ENCODE measurements at regions not wholly inside any gene's neighbourhood (a gene's known extent, or its start where the extent isn't known, plus 50 kb on each side); places are given as distances from the start of the nearest gene placed in this dataset.
A peak's percentile ranks its signal among the peaks of the same experiment; 100 is the strongest.

DNA sequence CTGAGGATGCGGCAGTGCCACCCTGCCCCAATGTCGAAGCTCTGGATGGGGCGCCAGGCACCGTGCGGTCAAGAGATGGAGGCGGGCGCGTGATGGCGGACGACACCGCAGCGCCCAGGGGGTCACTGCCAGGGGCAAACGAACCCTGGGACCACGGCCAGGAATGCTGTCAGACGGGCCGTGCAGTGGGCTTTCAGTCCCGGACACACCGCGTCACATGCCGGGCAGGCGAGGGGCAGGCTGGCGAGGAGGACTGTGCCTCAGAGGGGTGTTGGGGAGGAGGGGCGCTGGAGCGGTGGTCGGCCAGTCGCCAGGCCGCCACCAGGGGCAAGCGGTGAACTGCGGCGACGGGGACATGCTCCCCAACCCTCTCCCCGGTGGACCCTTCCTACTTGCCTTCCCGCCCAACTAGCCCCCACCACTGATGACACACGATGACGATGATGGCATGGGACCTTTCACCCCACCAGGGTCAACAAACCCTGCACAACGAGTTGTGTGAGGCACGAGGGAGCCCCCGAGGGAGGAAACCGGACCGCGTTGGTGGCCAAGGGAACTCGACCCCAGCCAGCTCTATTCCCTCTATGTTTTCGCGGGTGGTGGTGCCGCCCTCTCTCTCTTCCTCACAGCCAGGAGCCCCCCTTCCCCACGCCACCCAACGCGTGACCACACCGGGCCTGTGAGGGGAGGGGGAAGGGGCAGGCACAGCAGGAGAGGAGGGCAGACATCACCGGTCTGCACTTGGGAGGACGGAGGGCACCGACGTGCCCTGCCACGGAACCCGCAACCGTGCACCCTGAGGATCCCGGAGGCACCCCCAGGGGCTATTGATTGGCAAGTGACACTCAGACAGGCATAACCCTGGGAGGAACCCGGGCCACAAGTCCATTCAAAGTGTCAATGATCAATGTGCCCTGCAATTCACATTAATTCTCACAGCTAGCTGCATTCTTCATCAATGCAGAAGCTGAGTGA lies 1960.9 kb upstream of the DEFB115 start:
- DNase-seq (ENCODE audit: low read depth) = no peak
- TF ChIP-seq, protein P1, sequence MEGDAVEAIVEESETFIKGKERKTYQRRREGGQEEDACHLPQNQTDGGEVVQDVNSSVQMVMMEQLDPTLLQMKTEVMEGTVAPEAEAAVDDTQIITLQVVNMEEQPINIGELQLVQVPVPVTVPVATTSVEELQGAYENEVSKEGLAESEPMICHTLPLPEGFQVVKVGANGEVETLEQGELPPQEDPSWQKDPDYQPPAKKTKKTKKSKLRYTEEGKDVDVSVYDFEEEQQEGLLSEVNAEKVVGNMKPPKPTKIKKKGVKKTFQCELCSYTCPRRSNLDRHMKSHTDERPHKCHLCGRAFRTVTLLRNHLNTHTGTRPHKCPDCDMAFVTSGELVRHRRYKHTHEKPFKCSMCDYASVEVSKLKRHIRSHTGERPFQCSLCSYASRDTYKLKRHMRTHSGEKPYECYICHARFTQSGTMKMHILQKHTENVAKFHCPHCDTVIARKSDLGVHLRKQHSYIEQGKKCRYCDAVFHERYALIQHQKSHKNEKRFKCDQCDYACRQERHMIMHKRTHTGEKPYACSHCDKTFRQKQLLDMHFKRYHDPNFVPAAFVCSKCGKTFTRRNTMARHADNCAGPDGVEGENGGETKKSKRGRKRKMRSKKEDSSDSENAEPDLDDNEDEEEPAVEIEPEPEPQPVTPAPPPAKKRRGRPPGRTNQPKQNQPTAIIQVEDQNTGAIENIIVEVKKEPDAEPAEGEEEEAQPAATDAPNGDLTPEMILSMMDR (conservative IDR thresholded peaks at IDR 0.05; ENCODE audit: control insufficient read depth, insufficient read depth, low read depth, low read length) = no peak
- H3K4me3 ChIP-seq (ENCODE audit: control insufficient read depth, low read depth, low read length) = no peak overlapping the region

DNA sequence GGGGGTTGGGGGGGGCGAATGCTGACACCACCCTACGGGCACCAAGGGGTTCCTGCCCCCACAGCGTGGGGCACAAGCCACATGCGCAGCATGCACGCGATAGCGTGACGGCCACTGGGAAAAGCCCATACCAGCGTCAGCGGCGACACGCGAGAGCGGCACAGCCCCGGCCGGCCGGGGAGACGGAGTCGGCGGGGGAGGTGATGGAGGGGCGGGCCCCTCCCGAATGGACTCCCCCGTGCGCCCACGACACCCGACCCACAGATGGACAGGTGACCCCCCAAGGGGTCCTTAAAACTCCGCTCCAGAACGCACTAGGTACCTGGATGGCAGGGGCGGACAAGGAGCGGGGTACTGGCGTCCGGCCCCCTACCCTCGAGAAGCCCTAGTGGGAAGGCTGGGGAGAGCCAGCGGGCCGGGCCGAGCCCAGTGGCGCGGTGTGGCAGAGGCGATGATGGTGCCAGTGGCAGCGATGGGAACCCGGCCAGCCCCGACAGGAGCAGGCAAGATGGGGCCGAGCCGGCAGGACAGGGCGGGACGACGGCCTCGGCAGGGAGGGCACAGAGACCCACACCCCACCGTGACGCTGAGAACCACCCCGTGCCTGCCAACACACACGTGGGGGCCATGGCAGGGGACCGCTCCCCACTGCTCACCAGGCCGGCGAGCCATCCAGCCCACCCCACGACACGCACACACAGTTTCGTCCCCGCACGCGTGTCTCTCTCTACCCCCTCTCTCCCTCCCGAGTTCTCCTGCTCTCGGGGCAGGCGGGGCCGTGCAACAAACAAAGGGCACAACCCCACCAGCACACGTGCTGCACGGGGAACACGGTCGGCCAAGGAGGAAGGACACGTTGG lies 1959.8 kb upstream of the DEFB115 start:
- TF ChIP-seq, protein P1 (conservative IDR thresholded peaks at IDR 0.05; ENCODE audit: control insufficient read depth, insufficient read depth, low read depth, low read length) = no peak
- no peak overlapping the region for H3K4me3 ChIP-seq (ENCODE audit: control insufficient read depth, low read depth, low read length)
- no peak for DNase-seq (ENCODE audit: low read depth)

DNA sequence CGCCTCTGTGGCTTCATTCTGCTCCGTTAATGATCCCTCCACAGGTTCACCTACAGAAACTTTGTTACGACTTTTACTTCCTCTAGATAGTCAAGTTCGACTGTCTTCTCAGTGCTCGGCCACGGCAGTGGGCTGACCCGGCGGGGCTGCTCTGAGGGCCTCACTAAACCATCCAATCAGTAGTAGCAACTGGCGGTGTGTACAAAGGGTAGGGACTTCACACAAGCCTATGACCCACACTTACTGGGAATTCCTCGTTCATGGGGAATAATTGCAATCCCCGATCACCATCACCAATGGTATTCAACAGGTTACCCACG lies 1959.2 kb upstream of the DEFB115 start:
- no peak for DNase-seq (ENCODE audit: low read depth)
- TF ChIP-seq, protein P1 (conservative IDR thresholded peaks at IDR 0.05; ENCODE audit: control insufficient read depth, insufficient read depth, low read depth, low read length) = no peak
- H3K4me3 ChIP-seq (ENCODE audit: control insufficient read depth, low read depth, low read length) = no peak overlapping the region

DNA sequence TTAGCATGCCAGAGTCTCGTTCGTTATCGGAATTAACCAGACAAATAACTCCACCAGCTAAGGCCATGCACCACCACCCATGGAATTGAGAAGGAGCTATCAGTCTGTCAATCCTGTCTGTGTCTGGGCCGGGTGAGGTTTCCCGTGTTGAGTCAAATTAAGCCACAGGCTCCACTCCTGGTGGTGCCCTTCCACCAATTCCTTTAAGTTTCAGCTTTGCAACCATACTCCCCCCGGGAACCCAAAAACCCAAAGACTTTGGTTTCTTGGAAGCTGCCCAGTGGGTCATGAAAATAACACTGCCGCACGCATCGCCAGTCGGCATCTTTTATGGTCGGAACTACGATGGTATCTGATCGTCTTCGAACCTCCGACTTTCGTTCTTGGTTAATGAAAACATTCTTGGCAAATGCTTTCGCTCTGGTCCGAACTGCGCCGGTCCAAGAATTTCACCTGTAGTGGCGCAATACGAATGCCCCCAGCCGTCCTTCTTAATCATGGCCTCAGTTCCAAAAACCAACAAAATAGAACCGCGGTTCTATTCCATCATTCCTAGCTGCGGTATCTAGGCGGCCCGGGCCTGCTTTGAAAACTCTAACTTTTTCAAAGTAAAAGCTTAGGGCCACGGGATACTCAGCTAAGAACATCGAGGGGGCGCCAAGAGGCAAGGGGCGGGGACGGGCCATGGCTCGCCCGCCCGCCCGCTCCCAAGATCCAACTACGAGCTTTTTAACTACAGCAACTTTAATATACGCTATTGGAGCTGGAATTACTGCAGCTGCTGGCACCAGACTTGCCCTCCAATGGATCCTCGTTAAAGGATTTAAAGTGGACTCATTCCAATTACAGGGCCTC lies 1958.5 kb upstream of the DEFB115 start:
- TF ChIP-seq, protein P1 (conservative IDR thresholded peaks at IDR 0.05; ENCODE audit: control insufficient read depth, insufficient read depth, low read depth, low read length) = no peak
- DNase-seq (ENCODE audit: low read depth) = peak; percentile 17
- no peak overlapping the region for H3K4me3 ChIP-seq (ENCODE audit: control insufficient read depth, low read depth, low read length)

DNA sequence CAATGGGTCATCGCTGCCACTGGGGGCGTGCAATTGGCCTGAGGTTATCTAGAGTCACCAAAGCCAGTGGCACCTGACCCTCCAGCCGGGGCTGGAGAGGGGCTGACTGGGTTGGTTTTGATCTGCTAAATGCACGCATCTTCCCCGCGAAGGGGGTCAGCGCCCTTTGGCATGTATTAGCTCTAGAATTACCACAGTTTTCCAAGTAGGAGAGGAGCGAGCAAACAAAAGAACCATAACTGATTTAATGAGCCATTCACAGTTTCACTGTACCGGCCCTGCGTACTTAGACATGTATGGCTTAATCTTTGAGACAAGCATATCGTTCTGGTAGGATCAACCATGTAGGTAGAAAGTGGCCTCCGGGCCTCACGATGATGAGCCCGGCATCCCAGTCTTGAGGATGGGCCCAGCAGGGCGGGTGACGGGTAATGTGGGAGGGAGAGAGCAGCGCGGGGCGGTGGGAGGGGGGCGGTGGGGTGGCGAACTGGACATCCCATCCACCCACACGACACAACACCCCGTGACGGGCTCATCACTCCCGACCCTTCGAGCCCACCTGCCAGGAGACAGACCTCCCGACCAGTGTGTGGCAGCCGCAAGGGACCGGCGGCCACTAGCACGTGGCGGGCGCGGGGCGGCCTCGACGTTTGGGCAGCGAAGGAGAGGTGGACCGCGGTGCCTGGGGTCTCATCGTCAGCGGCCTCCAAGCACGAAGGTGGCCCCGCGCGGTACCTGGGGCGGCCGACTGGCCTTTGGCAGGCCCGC lies 1957.5 kb upstream of the DEFB115 start:
- TF ChIP-seq, protein P1 (conservative IDR thresholded peaks at IDR 0.05; ENCODE audit: control insufficient read depth, insufficient read depth, low read depth, low read length) = no peak
- H3K4me3 ChIP-seq (ENCODE audit: control insufficient read depth, low read depth, low read length) = no peak overlapping the region
- DNase-seq (ENCODE audit: low read depth) = no peak
